ENCODE measurements at regions not wholly inside any gene's neighbourhood (a gene's known extent, or its start where the extent isn't known, plus 50 kb on each side); places are given as distances from the start of the nearest gene placed in this dataset.

DNA sequence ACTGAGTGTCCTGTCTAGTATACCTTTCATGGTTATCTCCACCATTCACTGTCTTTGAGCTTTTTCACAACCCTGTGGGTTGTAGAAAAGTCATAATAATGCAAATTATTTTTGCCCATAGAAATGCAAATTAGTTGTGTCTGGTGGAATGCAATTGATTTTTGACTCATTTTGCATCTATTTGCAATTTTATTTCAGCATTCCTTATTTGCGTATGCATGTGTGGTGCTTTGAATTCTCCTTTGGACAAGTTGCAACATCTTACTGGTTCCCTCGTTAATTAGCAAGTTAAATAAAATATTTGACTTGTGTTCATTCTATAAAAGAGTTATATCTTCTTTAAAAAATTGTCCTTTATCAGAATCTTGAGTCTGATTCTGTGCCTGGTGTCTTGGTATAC lies 297.3 kb upstream of the CASK start:
- TF ChIP-seq EZH2 (IDR thresholded peaks at IDR 0.05; ENCODE audit: insufficient read depth, low read length), result no peak
- H3K4me1 ChIP-seq (ENCODE audit: insufficient read depth, low read length), result no peaks in the 10 kb centered on the region
- Mint-ChIP-seq H3K36me3 (ENCODE audit: low read depth, unreplicated experiment) (no peaks in the 10 kb centered on the region), H3K27me3 (ENCODE audit: low read depth, unreplicated experiment) (no peaks in the 10 kb centered on the region), H3K4me1 (ENCODE audit: low read depth, unreplicated experiment) (no peaks in the 10 kb centered on the region), H3K27ac (ENCODE audit: unreplicated experiment) (no peak overlapping the region), H3K9me3 (ENCODE audit: unreplicated experiment) (no peaks in the 10 kb centered on the region), H3K4me3 (ENCODE audit: unreplicated experiment) (no peak overlapping the region)
- no peak overlapping the region for H3K4me2 ChIP-seq (ENCODE audit: low read length)
- no peak for DNase-seq (ENCODE audit: low read depth)
- H3K79me2 ChIP-seq (ENCODE audit: insufficient read depth, low read length), result no peaks in the 10 kb centered on the region
- no peaks in the 10 kb centered on the region for H3K36me3 ChIP-seq (ENCODE audit: insufficient read depth, low read length)
- H3K9me3 ChIP-seq (ENCODE audit: insufficient read depth, low read depth, low read length), result no peaks in the 10 kb centered on the region
- H2AFZ ChIP-seq (ENCODE audit: low read depth, low read length), result no peak overlapping the region
- FAIRE-seq, result no peak
- H3K4me3 ChIP-seq (ENCODE audit: insufficient read depth, low read depth, low read length), result no peak overlapping the region
- H4K20me1 ChIP-seq (ENCODE audit: insufficient read depth, low read length), result no peaks in the 10 kb centered on the region
- no peaks in the 10 kb centered on the region for H3K27me3 ChIP-seq (ENCODE audit: insufficient read depth, low read length)
- H3K9ac ChIP-seq (ENCODE audit: low read length), result no peak overlapping the region
- no peak overlapping the region for H3K27ac ChIP-seq (ENCODE audit: low read depth, low read length)

DNA sequence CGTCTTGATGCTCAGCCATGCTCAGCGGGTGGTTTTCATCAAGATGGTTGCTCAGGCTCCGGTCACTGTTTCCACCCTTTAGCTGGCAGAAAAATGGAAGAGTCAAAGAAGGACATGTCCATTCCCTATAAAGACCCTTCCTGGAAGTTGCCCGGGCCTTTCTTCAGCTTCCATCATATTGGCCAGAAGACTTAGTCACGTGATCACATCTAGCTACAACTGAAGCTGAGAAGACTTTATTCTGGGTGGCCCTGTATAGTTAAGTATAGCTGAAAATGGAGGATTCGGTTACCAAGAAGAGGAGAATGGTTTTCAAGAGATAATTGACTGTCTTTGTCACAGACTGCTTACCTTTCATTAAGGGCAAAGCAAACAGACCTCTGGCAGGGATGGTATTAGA lies 296.7 kb upstream of the CASK start:
- Mint-ChIP-seq H3K9me3 (ENCODE audit: unreplicated experiment) (no peaks in the 10 kb centered on the region), H3K4me1 (ENCODE audit: low read depth, unreplicated experiment) (no peaks in the 10 kb centered on the region), H3K27me3 (ENCODE audit: low read depth, unreplicated experiment) (no peaks in the 10 kb centered on the region), H3K4me3 (ENCODE audit: unreplicated experiment) (no peak overlapping the region), H3K27ac (ENCODE audit: unreplicated experiment) (no peak overlapping the region), H3K36me3 (ENCODE audit: low read depth, unreplicated experiment) (no peaks in the 10 kb centered on the region)
- Histone ChIP-seq H3K79me2 (ENCODE audit: insufficient read depth, low read length) (no peaks in the 10 kb centered on the region), H3K36me3 (ENCODE audit: insufficient read depth, low read length) (no peaks in the 10 kb centered on the region), H3K9ac (ENCODE audit: low read length) (no peak overlapping the region), H2AFZ (ENCODE audit: low read depth, low read length) (no peak overlapping the region), H3K4me1 (ENCODE audit: insufficient read depth, low read length) (no peaks in the 10 kb centered on the region), H3K4me2 (ENCODE audit: low read length) (no peak overlapping the region), H3K27ac (ENCODE audit: low read depth, low read length) (no peak overlapping the region), H3K9me3 (ENCODE audit: insufficient read depth, low read depth, low read length) (no peaks in the 10 kb centered on the region), H3K4me3 (ENCODE audit: insufficient read depth, low read depth, low read length) (no peak overlapping the region), H3K27me3 (ENCODE audit: insufficient read depth, low read length) (no peaks in the 10 kb centered on the region), H4K20me1 (ENCODE audit: insufficient read depth, low read length) (no peaks in the 10 kb centered on the region)
- peak; percentile 59 for FAIRE-seq
- no peak for DNase-seq (ENCODE audit: low read depth)
- TF ChIP-seq, protein P1, sequence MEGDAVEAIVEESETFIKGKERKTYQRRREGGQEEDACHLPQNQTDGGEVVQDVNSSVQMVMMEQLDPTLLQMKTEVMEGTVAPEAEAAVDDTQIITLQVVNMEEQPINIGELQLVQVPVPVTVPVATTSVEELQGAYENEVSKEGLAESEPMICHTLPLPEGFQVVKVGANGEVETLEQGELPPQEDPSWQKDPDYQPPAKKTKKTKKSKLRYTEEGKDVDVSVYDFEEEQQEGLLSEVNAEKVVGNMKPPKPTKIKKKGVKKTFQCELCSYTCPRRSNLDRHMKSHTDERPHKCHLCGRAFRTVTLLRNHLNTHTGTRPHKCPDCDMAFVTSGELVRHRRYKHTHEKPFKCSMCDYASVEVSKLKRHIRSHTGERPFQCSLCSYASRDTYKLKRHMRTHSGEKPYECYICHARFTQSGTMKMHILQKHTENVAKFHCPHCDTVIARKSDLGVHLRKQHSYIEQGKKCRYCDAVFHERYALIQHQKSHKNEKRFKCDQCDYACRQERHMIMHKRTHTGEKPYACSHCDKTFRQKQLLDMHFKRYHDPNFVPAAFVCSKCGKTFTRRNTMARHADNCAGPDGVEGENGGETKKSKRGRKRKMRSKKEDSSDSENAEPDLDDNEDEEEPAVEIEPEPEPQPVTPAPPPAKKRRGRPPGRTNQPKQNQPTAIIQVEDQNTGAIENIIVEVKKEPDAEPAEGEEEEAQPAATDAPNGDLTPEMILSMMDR (IDR thresholded peaks at IDR 0.05; ENCODE audit: insufficient read depth, low read depth, low read length), result no peak
- TF ChIP-seq EZH2 (IDR thresholded peaks at IDR 0.05; ENCODE audit: insufficient read depth, low read length), result no peak

DNA sequence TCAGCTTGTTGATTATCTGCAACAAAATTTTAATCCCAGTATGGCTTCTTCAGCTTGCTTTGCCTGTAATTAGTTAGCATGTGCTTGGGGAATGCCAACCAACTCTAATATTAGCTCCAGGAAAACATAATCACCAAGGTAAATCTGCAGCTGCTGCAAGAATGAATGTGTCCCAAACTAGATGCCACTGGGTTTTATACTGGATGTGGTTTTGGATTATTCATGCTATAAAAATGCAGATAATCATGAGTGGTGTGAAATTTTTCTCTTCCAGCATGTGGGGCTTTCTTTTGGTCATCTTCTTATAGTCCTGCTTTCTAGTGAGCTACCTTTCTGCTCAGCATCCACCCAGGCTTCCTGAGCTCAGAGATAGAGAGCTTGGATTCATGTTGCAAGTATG lies 295.9 kb upstream of the CASK start:
- Mint-ChIP-seq H3K9me3 (ENCODE audit: unreplicated experiment) (no peaks in the 10 kb centered on the region), H3K4me3 (ENCODE audit: unreplicated experiment) (no peak overlapping the region), H3K4me1 (ENCODE audit: low read depth, unreplicated experiment) (no peaks in the 10 kb centered on the region), H3K36me3 (ENCODE audit: low read depth, unreplicated experiment) (no peaks in the 10 kb centered on the region), H3K27me3 (ENCODE audit: low read depth, unreplicated experiment) (no peaks in the 10 kb centered on the region), H3K27ac (ENCODE audit: unreplicated experiment) (no peak overlapping the region)
- no peaks in the 10 kb centered on the region for H3K4me1 ChIP-seq (ENCODE audit: insufficient read depth, low read length)
- no peaks in the 10 kb centered on the region for H3K9me3 ChIP-seq (ENCODE audit: insufficient read depth, low read depth, low read length)
- no peak overlapping the region for H3K4me2 ChIP-seq (ENCODE audit: low read length)
- no peak overlapping the region for H3K27ac ChIP-seq (ENCODE audit: low read depth, low read length)
- no peaks in the 10 kb centered on the region for H4K20me1 ChIP-seq (ENCODE audit: insufficient read depth, low read length)
- H3K9ac ChIP-seq (ENCODE audit: low read length), result no peak overlapping the region
- no peaks in the 10 kb centered on the region for H3K36me3 ChIP-seq (ENCODE audit: insufficient read depth, low read length)
- no peaks in the 10 kb centered on the region for H3K79me2 ChIP-seq (ENCODE audit: insufficient read depth, low read length)
- H3K4me3 ChIP-seq (ENCODE audit: insufficient read depth, low read depth, low read length), result no peak overlapping the region
- FAIRE-seq (no peak), DNase-seq (ENCODE audit: low read depth) (peak; percentile 1)
- H2AFZ ChIP-seq (ENCODE audit: low read depth, low read length), result no peak overlapping the region
- H3K27me3 ChIP-seq (ENCODE audit: insufficient read depth, low read length), result no peaks in the 10 kb centered on the region
- TF ChIP-seq, protein P1 (IDR thresholded peaks at IDR 0.05; ENCODE audit: insufficient read depth, low read depth, low read length), result no peak
- TF ChIP-seq EZH2 (IDR thresholded peaks at IDR 0.05; ENCODE audit: insufficient read depth, low read length), result no peak
